Mesothelial cell of epicardium (in vitro differentiated cells): ENCODE measurements at regions not wholly inside any gene's neighbourhood (a gene's known extent, or its start where the extent isn't known, plus 50 kb on each side); places are given as distances from the start of the nearest gene placed in this dataset.
A peak's percentile ranks its signal among the peaks of the same experiment; 100 is the strongest.

ENCODE experiments used
- DNase-seq, 2 experiments: peaks; one replicate each; pipeline ENCODE4 v3.0.0; 2021; ENCODE audit warnings: low spot score in 2 of 2; ENCODE audit not compliant: unreplicated experiment in 2 of 2
- H3K27ac Mint-ChIP-seq: 2 replicates; pipeline ENCODE4 v1.8.0; 2021; ENCODE audit warnings: mixed read lengths
- H3K27me3 Mint-ChIP-seq: 2 replicates; pipeline ENCODE4 v1.8.0; 2021; ENCODE audit warnings: low read depth, mixed read lengths
- H3K36me3 Mint-ChIP-seq: 2 replicates; pipeline ENCODE4 v1.8.0; 2021; ENCODE audit warnings: mixed read lengths
- H3K4me1 Mint-ChIP-seq: 2 replicates; pipeline ENCODE4 v1.8.0; 2021; ENCODE audit warnings: mixed read lengths
- H3K4me3 Mint-ChIP-seq: 2 replicates; pipeline ENCODE4 v1.8.0; 2021; ENCODE audit warnings: mild to moderate bottlenecking, moderate library complexity, mixed read lengths
- H3K9me3 Mint-ChIP-seq: 2 replicates; pipeline ENCODE4 v1.8.0; 2021; ENCODE audit warnings: mixed read lengths
- TF ChIP-seq, protein P1 (sequence below): fragments of 200-600 bp; sonication (generic); IDR thresholded peaks from one replicate; pipeline ENCODE4 v1.5.0; 2021; ENCODE audit warnings: antibody characterized with exemption; ENCODE audit not compliant: unreplicated experiment

DNA sequence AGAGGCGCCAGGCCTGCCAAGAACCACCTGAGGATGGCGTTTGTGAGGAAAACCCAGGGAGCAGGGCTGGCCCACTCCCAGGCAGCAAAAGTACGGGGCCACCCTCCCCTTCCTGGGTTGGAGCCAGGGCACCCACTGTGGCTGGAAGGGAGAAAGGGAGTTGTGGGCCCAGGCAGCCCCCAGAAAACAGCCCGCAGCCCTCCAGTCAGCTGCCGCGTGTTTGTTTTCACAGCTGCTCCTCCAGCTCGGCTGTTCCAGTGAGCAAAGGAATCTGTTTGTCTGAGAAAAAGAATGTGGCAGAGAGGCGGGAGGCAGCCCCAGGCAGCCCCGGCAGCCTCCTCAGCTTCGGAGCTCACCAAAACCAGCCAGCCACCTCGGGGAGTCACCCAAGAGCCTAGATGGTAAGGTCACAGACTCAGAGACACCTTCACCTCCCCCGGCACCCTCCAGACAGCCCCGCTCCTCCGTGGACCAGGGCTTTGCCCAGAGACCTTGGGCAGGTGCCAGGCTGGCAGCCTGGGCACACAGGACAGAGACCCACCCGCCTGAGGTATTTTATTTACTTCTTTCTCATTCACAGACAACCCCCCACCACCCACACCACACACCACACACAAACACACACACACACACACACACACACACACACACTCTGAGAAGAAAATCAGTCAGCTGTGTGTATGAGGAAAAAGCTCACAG, 338.1 kb downstream of the BCOR start:
- H3K36me3 Mint-ChIP-seq = no peaks in the 10 kb centered on the region
- peaks cover 50% of the 10 kb centered on the region for H3K4me1 Mint-ChIP-seq
- no peak overlapping the region for H3K4me3 Mint-ChIP-seq
- H3K27ac Mint-ChIP-seq = peak overlapping the region; percentile 92
- peak in 1 of 2 experiments; percentile 50 for DNase-seq
- H3K9me3 Mint-ChIP-seq = peaks cover 5% of the 10 kb centered on the region
- no peaks in the 10 kb centered on the region for H3K27me3 Mint-ChIP-seq
- TF ChIP-seq, protein P1, sequence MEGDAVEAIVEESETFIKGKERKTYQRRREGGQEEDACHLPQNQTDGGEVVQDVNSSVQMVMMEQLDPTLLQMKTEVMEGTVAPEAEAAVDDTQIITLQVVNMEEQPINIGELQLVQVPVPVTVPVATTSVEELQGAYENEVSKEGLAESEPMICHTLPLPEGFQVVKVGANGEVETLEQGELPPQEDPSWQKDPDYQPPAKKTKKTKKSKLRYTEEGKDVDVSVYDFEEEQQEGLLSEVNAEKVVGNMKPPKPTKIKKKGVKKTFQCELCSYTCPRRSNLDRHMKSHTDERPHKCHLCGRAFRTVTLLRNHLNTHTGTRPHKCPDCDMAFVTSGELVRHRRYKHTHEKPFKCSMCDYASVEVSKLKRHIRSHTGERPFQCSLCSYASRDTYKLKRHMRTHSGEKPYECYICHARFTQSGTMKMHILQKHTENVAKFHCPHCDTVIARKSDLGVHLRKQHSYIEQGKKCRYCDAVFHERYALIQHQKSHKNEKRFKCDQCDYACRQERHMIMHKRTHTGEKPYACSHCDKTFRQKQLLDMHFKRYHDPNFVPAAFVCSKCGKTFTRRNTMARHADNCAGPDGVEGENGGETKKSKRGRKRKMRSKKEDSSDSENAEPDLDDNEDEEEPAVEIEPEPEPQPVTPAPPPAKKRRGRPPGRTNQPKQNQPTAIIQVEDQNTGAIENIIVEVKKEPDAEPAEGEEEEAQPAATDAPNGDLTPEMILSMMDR = no peak

- H3K36me3 Mint-ChIP-seq = no peaks in the 10 kb centered on the region
- peaks cover 51% of the 10 kb centered on the region for H3K4me1 Mint-ChIP-seq
- no peak overlapping the region for H3K4me3 Mint-ChIP-seq
- H3K27me3 Mint-ChIP-seq = no peaks in the 10 kb centered on the region
- peaks cover 10% of the 10 kb centered on the region for H3K9me3 Mint-ChIP-seq
- peak overlapping the region; percentile 77 for H3K27ac Mint-ChIP-seq
- TF ChIP-seq, protein P1 = no peak
- DNase-seq = no peak
Measured at GRCh38 chrX:39760930-39761329, 336.8 kb downstream of the BCOR start.

DNA sequence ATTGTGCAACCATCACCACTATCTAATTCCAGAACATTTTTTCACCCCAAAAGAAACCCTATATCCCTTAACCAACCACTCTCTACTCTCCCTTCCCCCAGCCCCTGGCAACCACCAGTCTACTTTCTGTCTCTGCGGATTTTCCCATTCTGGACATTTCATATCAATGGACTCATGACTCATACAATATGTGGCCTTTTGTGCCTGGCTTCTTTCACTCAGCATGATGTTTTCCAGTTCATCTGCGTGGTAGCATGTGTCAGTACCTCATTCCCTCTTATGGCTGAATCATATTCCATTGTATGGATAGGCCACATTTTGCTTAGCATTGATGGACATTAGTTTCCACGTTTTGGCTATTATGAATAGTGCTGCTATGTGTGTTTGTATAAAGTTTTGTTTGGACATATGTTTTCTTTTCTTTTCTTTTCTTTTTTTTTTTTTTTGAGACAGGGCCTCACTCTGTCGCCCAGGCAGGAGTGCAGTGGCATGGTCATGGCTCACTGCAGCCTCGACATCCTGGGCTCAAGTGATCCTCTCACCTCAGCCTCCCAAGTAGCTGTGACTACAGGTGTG, 335.4 kb downstream of the BCOR start:
- Mint-ChIP-seq H3K27ac (no peak overlapping the region), H3K36me3 (no peaks in the 10 kb centered on the region), H3K9me3 (peaks cover 10% of the 10 kb centered on the region), H3K27me3 (no peaks in the 10 kb centered on the region), H3K4me3 (no peak overlapping the region), H3K4me1 (peaks cover 49% of the 10 kb centered on the region)
- TF ChIP-seq, protein P1 = no peak
- DNase-seq = no peak

DNA sequence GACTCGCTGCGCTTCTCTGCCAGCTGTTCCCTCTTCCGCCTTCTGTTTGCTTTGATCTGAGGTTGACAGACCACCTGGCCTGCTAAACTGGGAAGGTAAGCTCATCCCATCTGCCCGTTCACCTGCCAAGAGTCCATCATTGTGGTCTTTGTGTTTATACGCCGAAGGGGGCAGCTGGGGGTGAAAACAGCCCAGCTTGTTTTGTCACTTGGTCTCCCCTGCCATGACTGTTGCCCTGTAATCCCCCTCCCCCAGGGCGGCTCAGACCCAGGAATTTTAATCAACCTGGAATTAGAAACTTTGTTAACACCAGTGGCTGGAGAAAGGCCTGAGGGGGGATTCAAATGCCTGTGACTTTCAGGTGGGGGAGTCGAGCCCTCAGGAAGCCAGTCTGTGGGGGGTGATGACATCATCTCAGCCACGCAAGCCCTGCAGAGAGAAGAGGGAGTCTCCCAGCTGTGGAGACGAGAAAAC, 333.3 kb downstream of the BCOR start:
- Mint-ChIP-seq H3K27me3 (no peaks in the 10 kb centered on the region), H3K36me3 (no peaks in the 10 kb centered on the region), H3K4me1 (peaks cover 36% of the 10 kb centered on the region), H3K4me3 (no peak overlapping the region), H3K9me3 (peaks cover 10% of the 10 kb centered on the region), H3K27ac (peak overlapping the region; percentile 22)
- TF ChIP-seq, protein P1 = no peak
- DNase-seq = no peak

DNA sequence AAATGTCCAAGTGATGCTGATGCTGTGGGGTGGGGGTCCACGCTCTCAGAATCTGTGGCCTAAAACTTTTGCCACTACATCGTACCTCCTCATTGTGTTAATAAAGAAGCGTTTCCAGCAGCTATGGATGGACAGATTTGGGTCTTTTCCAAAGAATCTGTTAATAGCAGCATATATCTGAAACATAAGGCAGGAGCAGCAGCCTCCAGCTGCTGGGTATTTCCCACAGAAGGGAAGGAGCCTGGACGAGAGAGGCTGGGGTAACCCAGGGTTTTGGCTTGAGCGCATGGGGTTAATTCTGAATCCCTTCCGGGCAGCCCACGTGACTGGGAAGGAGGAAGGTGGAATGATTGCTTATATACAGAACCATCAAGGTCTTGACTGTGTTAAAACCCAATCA, 332.4 kb downstream of the BCOR start:
- Mint-ChIP-seq H3K4me3 (no peak overlapping the region), H3K9me3 (peaks cover 11% of the 10 kb centered on the region), H3K4me1 (peaks cover 28% of the 10 kb centered on the region), H3K27me3 (no peaks in the 10 kb centered on the region), H3K36me3 (no peaks in the 10 kb centered on the region), H3K27ac (no peak overlapping the region)
- TF ChIP-seq, protein P1 = no peak
- DNase-seq = no peak
